HG03060 (cell line): ENCODE measurements at regions not wholly inside any gene's neighbourhood (a gene's known extent, or its start where the extent isn't known, plus 50 kb on each side); places are given as distances from the start of the nearest gene placed in this dataset.

Experiments used
- ATAC-seq: cut with Tn5 transposase; IDR thresholded peaks from one replicate; pipeline ENCODE4 v1.9.1; 2021; ENCODE audit warnings: low read depth, moderate number of reproducible peaks; ENCODE audit not compliant: unreplicated experiment

DNA sequence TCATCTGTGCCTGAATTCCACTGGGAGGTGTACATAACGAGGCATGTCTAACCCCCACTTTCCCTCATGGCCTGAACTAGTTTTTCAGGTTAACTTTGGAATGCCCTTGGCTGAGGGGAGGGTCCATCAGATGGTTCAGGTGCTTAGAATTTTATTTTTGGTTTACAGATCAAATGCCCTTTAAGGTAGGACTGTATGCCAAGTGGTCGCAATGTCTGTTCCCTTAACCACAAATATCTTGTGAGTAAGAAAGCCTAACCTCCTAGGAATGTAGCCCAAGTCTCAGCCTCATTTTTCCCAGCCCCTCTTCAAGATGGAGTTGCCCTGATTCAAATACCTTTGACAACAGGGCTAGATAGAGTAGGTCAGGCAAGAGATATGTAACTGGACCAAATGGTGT is 78.4 kb downstream of the RNASET2 start:
- ATAC-seq: no peak

- no peak for ATAC-seq
These were observed 79.0 kb downstream of the RNASET2 start for GRCh38 chr6:166877349-166877748.

DNA sequence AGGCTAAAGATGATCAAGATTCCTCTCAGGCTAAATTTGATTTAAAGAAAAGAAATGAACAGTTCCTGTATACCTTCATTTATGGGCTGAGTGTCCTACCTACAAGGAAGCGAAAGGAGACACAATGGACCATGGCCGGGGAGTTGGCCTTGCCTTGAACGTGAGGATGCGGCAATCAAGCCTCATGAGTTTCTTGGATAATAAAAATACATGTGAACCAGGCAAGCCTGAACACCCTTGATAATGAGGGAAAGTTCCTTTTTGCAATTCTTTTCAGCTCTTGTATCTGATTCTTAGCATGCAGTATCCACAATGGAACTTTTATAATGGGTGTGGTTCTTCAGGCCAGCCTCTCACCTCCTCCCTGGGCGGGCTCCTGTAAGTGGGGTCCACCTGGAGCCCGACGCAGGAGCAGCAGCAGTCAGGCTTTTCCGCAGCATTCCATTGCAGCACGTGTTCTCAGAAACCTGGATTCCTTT is 83.8 kb downstream of the RNASET2 start:
- ATAC-seq: no peak

GRCh38 chr6:166870602-166871208 is 85.6 kb downstream of the RNASET2 start:
- no peak for ATAC-seq

- ATAC-seq: no peak
These were observed 89.3 kb downstream of the RNASET2 start for GRCh38 chr6:166866839-166867637.

DNA sequence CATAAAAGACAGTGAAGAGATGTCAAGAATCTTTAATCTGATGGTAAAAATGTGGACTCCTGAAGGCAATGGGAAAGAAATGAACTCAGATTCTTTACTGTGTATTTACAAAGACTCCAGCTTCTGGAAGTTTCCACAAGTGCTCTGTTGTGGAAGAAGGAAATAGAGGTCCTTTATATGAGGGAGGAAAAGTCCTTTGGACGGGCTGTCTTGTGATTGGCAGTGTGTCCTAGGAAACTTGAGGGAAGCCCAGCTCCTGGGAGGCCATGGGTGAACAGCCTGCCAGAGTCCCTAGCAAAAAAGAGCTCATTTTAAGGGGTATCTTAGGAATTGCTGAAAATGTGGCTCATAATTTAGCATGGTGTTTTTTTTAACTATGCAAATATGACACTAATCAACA is 92.0 kb downstream of the RNASET2 start:
- no peak for ATAC-seq

DNA sequence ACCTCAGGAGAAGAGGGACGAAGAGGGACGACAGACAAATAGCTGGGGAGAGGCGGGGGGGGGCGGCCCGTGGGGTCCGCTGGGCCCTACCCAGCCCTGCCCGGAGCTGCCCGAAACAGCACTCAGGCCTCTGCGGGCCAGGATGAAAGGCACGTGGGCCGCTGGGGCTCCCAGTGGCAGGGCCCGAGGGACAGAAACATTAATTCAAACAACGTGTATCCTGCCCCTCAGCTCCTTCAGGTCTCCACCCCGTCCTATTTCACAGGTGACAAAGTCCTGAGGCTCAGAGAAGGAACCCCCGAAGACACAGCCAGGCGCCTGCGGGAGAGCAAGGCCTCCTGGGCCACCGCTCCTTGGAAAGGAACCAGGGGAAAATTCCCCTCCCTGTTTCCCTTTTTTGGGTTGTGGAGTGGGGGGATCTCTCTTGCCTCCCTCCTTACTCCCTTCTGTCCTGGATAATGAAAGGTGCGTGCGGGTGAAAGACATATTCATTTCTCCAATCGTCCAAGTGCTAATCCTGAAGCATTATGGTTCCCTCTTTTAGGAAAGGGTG is 93.3 kb downstream of the RNASET2 start:
- no peak for ATAC-seq

DNA sequence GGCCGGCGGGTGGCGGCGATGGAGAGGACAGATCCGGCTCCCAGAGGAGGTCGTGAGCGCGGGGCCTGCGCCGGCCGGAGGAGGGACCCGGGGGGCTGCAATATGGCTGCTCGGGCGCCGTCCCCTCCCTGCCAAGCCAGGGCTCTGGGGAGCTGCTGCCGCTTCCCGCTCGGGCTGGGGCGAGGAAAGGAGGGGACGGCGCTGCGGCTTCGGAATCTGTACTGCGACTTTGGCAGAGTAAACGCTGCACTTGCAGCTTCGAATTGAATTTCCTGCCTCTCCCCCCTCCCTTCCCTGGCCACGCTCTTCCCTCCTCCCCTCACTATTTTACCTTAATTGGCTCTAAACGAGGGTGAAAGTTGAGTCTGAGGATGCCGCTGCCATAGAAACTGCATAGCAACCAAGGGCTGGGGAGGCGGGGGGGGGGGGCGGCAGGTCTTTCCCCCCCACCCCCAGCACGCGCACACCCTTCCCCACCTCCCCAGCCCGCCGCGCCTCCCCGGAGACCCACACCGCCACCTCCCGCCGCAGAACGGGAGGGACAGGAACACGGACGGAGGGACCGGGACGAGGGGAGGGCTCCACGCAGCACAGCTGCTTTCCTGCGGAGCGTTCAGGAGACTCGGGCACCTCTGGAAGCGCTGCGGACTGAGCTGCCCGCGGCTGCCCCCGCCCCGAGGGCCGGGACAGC is 93.9 kb downstream of the RNASET2 start:
- ATAC-seq: no peak

- ATAC-seq: no peak
These were observed 94.4 kb downstream of the RNASET2 start for GRCh38 chr6:166861961-166862286.

DNA sequence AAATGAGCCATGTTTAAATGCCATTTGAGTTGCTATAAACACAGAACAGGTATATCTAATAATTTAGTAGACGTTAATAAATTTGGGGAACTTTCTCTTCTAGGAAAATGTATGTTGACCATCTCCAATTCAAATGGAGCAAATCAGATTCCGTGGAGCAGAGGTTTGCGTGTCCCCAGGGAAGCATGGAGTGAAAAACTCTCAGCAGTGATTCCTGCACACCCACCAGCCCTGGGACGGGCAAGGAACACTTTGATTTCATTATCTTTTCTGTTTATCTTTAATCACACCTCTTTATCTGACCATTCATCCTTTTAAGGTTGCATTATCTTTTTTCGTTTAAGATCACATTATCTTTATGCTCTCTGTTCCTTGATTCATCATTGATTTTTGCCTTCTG is 95.0 kb downstream of the RNASET2 start:
- ATAC-seq: no peak

DNA sequence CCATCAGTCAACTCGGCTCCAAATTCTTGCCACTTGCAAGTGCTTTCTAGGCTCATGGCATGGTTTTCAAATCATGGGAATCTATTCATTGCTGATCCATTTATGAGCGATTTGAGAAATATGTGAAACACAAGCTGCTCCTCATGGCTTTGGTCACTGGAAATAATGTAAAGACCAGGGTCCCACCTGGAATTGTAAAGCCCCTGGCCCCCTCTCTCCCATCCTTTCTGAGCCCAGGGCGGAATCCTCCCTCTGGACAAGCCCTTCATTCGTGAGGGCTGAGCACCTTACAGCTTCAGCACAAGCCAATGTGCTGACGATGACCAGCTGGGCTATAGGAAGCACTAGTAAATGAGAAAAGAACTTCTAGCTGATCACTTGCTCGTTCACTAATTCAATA is 96.0 kb downstream of the RNASET2 start:
- no peak for ATAC-seq

DNA sequence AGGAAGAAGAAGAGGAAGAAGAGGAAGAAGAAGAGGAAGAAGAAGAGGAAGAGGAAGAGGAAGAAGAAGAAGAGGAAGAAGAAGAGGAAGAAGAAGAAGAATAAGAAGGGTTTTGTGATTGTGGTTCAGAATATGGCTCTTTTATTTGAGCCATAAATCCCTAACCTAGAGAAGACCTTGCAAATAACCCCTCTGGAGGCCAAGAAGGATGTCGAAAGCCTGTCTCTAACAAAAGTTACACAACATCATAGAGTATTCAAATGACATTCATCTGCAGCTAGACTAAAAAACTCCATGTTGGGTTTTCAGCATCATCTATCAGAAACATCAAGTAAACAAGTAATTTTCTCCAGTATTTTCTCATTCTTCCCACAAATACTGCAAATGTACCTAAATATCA is 100.9 kb downstream of the RNASET2 start:
- ATAC-seq: no peak

DNA sequence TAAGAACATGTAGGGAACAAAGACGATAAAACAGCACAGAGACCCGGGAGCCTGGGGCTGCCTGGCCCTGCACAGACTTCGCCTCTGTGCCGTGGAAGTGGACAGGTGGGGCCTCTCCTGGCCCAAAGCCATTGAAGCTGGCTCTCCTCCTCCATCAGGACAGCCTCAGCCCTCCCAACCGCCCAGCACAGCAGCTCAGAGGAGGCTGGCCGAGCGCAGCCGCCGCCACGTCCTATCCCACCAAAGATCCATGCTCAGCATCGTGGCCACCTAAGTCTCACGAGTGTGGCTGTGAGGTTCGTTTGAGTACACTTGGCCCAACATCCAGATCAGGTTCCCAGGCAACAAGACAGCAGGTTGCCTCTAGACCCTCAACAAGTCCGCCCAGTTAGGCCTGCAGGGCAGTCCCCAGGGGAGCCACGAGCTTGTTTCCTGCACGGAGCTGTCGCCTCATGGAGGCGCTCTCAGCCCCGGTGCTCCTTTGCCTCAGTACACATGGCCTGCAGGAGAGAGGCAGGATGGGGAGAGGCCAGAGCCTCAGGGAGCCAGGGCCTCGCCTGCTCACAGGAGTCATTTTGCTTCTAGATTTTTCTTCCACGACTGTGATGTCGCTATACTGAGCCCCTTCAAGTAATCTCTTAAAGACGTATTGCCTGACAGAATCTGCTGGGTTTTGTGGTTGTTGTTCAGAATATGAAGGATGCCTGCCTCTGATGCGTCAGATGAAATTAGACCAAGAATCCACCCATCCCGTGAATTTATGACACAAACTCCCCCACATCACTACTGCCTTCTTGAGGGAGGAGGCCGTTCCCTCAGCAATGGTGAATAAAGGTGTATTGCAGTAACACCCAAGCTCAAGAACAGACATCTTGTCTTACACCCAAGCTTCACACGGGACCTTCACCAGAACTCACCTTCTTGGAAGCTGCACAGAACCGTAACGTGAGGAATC is 102.7 kb downstream of the RNASET2 start:
- no peak for ATAC-seq

DNA sequence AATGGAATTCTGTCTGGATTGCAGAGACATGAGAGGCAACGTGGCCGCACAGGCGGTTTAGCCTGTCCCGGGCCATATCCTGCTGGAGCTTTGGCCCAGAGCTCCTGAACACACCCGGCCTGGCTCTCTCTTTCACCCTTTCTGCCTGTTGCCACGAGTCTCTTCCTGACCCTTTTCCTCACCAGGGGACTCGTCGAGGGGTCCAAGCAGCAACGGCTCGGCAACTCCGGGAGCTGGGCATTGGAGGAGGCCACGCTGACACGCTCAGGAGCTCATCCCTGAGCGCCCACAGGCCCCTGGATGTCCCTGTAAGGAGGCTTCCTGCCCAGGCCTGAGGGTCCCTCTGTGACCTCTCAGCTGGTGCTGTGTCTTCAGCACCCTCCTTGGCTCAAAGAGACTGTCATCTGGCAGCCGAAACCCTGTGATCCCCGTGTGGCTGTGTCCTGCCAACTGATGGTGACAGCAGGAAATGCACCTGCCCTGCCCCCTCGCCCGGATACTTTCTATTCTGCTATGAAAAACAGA is 103.8 kb downstream of the RNASET2 start:
- no peak for ATAC-seq

DNA sequence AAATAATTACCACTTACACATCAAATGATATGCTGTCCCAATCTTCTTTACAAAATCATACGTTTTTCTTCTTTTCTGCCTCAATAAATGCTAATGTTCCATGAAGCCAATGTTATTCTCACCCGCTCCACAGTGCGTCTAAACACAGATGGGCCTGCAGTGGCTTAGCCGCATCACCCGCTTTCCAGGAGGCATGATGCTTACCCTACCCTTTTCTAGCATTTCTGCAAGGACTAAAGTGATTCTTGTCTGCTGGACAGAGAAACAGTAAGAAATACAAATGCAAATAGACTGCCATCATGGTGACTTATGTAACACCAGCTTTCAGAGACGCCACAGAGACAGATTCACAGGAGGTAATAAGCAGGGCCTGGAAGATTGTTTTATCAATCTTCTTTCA is 104.4 kb downstream of the RNASET2 start:
- no peak for ATAC-seq

DNA sequence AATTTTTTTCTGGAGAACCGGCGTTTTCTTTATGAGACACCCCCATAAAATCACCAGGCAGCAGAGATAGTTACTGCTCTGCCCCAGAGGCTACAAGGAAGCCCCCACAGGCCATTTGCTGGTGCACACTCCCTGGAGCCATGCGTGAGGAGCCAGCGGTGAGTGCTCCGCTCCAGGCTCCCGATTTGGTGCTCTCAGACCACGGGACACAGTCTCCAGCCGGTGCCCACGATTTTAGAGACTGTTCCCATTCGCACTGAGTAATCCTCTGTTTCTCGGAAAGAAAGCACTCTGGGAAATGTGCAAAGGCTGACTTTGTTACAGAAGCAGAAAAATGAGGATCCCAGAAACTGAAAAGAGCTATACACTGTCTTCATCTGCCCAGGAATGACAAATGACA is 104.9 kb downstream of the RNASET2 start:
- no peak for ATAC-seq

GRCh38 chr6:166850677-166851076 is 105.7 kb downstream of the RNASET2 start:
- no peak for ATAC-seq

GRCh38 chr6:166849749-166850183 is 106.6 kb downstream of the RNASET2 start:
- ATAC-seq: peak; percentile 50

GRCh38 chr6:166848979-166849748 is 107.2 kb downstream of the RNASET2 start:
- ATAC-seq: no peak
